HG03025 (cell line): ENCODE measurements at regions not wholly inside any gene's neighbourhood (a gene's known extent, or its start where the extent isn't known, plus 50 kb on each side); places are given as distances from the start of the nearest gene placed in this dataset.

Experiments
- ATAC-seq: cut with Tn5 transposase; IDR thresholded peaks from one replicate; pipeline ENCODE4 v1.9.1; 2021; ENCODE audit warnings: mild to moderate bottlenecking, moderate library complexity; ENCODE audit not compliant: unreplicated experiment, low FRiP score

- ATAC-seq: no peak
Measured at GRCh38 chr3:99134986-99135385, 233.5 kb upstream of the DCBLD2 start.

GRCh38 chr3:99131876-99132275, 230.4 kb upstream of the DCBLD2 start:
- no peak for ATAC-seq

GRCh38 chr3:99128725-99129505, 227.4 kb upstream of the DCBLD2 start:
- no peak for ATAC-seq

- no peak for ATAC-seq
Measured at GRCh38 chr3:99128235-99128634, 226.7 kb upstream of the DCBLD2 start.

GRCh38 chr3:99126316-99126715, 224.8 kb upstream of the DCBLD2 start:
- no peak for ATAC-seq

- ATAC-seq: no peak
Measured at GRCh38 chr3:99119385-99119784, 217.9 kb upstream of the DCBLD2 start.

- no peak for ATAC-seq
Measured at GRCh38 chr3:99118381-99118780, 216.9 kb upstream of the DCBLD2 start.

- no peak for ATAC-seq
Measured at GRCh38 chr3:99114565-99115291, 213.2 kb upstream of the DCBLD2 start.

- no peak for ATAC-seq
Measured at GRCh38 chr3:99111235-99111634, 209.7 kb upstream of the DCBLD2 start.

- no peak for ATAC-seq
Measured at GRCh38 chr3:99110401-99110800, 208.9 kb upstream of the DCBLD2 start.

GRCh38 chr3:99108508-99108907, 207.0 kb upstream of the DCBLD2 start:
- ATAC-seq: no peak

GRCh38 chr3:99094606-99095005, 193.1 kb upstream of the DCBLD2 start:
- ATAC-seq: no peak

GRCh38 chr3:99087277-99087676, 185.8 kb upstream of the DCBLD2 start:
- ATAC-seq: no peak

- ATAC-seq: no peak
Measured at GRCh38 chr3:99084826-99085225, 183.3 kb upstream of the DCBLD2 start.

GRCh38 chr3:99084156-99084555, 182.7 kb upstream of the DCBLD2 start:
- no peak for ATAC-seq

- no peak for ATAC-seq
Measured at GRCh38 chr3:99071096-99071495, 169.6 kb upstream of the DCBLD2 start.

GRCh38 chr3:99069973-99070372, 168.5 kb upstream of the DCBLD2 start:
- no peak for ATAC-seq

- no peak for ATAC-seq
Measured at GRCh38 chr3:99066863-99067262, 165.4 kb upstream of the DCBLD2 start.

GRCh38 chr3:99049164-99049563, 147.7 kb upstream of the DCBLD2 start:
- no peak for ATAC-seq

GRCh38 chr3:99041747-99042146, 140.3 kb upstream of the DCBLD2 start:
- ATAC-seq: no peak

GRCh38 chr3:99031778-99032177, 130.3 kb upstream of the DCBLD2 start:
- ATAC-seq: no peak

GRCh38 chr3:99023590-99024192, 122.2 kb upstream of the DCBLD2 start:
- ATAC-seq: peak; percentile 71
